VCaP (cell line): ENCODE measurements at regions not wholly inside any gene's neighbourhood (a gene's known extent, or its start where the extent isn't known, plus 50 kb on each side); places are given as distances from the start of the nearest gene placed in this dataset.

ENCODE experiments used
- H3K27ac ChIP-seq: fragments of 450-650 bp; 2 replicates; pipeline ENCODE4 v1.5.1; 2017
- CTCF ChIP-seq: fragments of 450-650 bp; conservative IDR thresholded peaks from 2 replicates; pipeline ENCODE4 v1.5.1; 2017; ENCODE audit warnings: mild to moderate bottlenecking, moderate library complexity

GRCh38 chr11:39971938-39972337, 1487.5 kb downstream of the LRRC4C start:
- no peak for TF ChIP-seq CTCF

GRCh38 chr11:39968071-39968470, 1491.4 kb downstream of the LRRC4C start:
- TF ChIP-seq CTCF, result no peak

More at GRCh38 chr11:39971938-39972337, 1487.5 kb downstream of the LRRC4C start:
- no peak overlapping the region for H3K27ac ChIP-seq

GRCh38 chr11:39965701-39966100, 1493.8 kb downstream of the LRRC4C start:
- TF ChIP-seq CTCF, result no peak

More at GRCh38 chr11:39968071-39968470, 1491.4 kb downstream of the LRRC4C start:
- H3K27ac ChIP-seq, result no peak overlapping the region

GRCh38 chr11:39960206-39960605, 1499.2 kb downstream of the LRRC4C start:
- no peak overlapping the region for H3K27ac ChIP-seq
- no peak for TF ChIP-seq CTCF

More at GRCh38 chr11:39965701-39966100, 1493.8 kb downstream of the LRRC4C start:
- H3K27ac ChIP-seq, result no peak overlapping the region

- TF ChIP-seq CTCF, result no peak
- H3K27ac ChIP-seq, result no peak overlapping the region
These were observed 1526.5 kb downstream of the LRRC4C start for GRCh38 chr11:39932966-39933365.

- TF ChIP-seq CTCF, result no peak
These were observed 1542.2 kb downstream of the LRRC4C start for GRCh38 chr11:39917256-39917655.

GRCh38 chr11:39910087-39910486, 1549.4 kb downstream of the LRRC4C start:
- TF ChIP-seq CTCF, result no peak
- H3K27ac ChIP-seq, result no peak overlapping the region

More at GRCh38 chr11:39917256-39917655, 1542.2 kb downstream of the LRRC4C start:
- no peak overlapping the region for H3K27ac ChIP-seq
